HCT116 (cell line): ENCODE measurements at regions not wholly inside any gene's neighbourhood (a gene's known extent, or its start where the extent isn't known, plus 50 kb on each side); places are given as distances from the start of the nearest gene placed in this dataset.

Experiments used
- ATAC-seq: fragments of 200-7000 bp; cut with Tn5 transposase; 2 replicates; pipeline ENCODE4 v1.9.1; 2020; ENCODE audit warnings: mild to moderate bottlenecking, moderate library complexity
- BruUV-seq: library from RNA; stranded (reverse); fragments of 400-500 nt; replicated peaks from 2 replicates; lab custom pipeline; 2021; lab: Mats Ljungman, UMichigan
- CTCF ChIA-PET: fragments of 300-600 bp; sonication (Branson Sonifier 250); formaldehyde crosslinking; loops from one replicate; lab custom pipeline; 2021; ENCODE audit warnings: antibody characterized with exemption; lab: Charles Lee
- POLR2A ChIA-PET: fragments of 300-600, 350-600 bp; sonication (Branson Sonifier 250); formaldehyde crosslinking; loops from one replicate; lab custom pipeline; 2021; ENCODE audit warnings: antibody characterized with exemption; lab: Charles Lee
- RAD21 ChIA-PET, 2 experiments: fragments of 300-600 bp; sonication (Branson Sonifier 250); formaldehyde crosslinking; loops; one replicate each; lab custom pipeline; 2023; ENCODE audit warnings: low total read pairs in 2 of 2; ENCODE audit not compliant: uncharacterized antibody in 2 of 2, unreplicated experiment in 2 of 2, low non-redundant PET in 1 of 2; lab: Charles Lee
- DNase-seq: peaks from one replicate; pipeline ENCODE4 v3.0.0-alpha.2; 2010; ENCODE audit warnings: low read depth, low spot score
- H2AFZ ChIP-seq: fragments of 200-600 bp; shearing (Covaris generic), sonication (generic); 2 replicates; pipeline ENCODE4 v1.6.1; 2017; ENCODE audit warnings: low read depth, mixed run types, mixed read lengths, antibody characterized with exemption, low read length; ENCODE audit not compliant: poor library complexity, severe bottlenecking
- H3K27ac ChIP-seq: 2 replicates; pipeline ENCODE4 v1.5.1; 2012; ENCODE audit warnings: low read depth, low read length
- H3K27me3 ChIP-seq: fragments of 200-600 bp; sonication (generic); 2 replicates; pipeline ENCODE4 v1.6.1; 2016; ENCODE audit warnings: mixed run types, low read length, mixed read lengths; ENCODE audit not compliant: insufficient read depth
- H3K36me3 ChIP-seq, 2 experiments: fragments of 200-500 bp in 1 of 2; fragments of 200-600 bp in 1 of 2; sonication (Bioruptor generic) in 1 of 2; sonication (generic) in 1 of 2; 2 replicates each; pipeline versions ENCODE4 v1.5.1 to v1.6.1; 2014 to 2016; ENCODE audit warnings: low read length in 2 of 2, inconsistent platforms in 1 of 2, mixed read lengths in 1 of 2, mixed run types in 1 of 2; ENCODE audit not compliant: insufficient read depth in 2 of 2, control insufficient read depth in 1 of 2
- H3K4me1 ChIP-seq, 2 experiments: fragments of 200-600 bp in 1 of 2; sonication (generic) in 1 of 2; 2 replicates each; pipeline versions ENCODE4 v1.5.1 to v1.6.1; 2012 to 2017; ENCODE audit warnings: low read length in 2 of 2, inconsistent platforms in 1 of 2, mild to moderate bottlenecking in 1 of 2, mixed read lengths in 1 of 2, mixed run types in 1 of 2, moderate library complexity in 1 of 2; ENCODE audit not compliant: insufficient read depth in 2 of 2, control insufficient read depth in 1 of 2
- H3K4me2 ChIP-seq: fragments of 200-600 bp; sonication (generic); 2 replicates; pipeline ENCODE4 v1.6.1; 2017; ENCODE audit warnings: mixed run types, low read length, mixed read lengths
- H3K4me3 ChIP-seq, 2 experiments: fragments of 200-600 bp in 1 of 2; sonication (generic) in 1 of 2; replicated peaks in 1 of 2; 2 replicates each; pipeline ENCODE4 v1.5.1; 2011 to 2016; ENCODE audit warnings: low read length in 2 of 2, control low read depth in 1 of 2, low read depth in 1 of 2, mild to moderate bottlenecking in 1 of 2, mixed read lengths in 1 of 2, mixed run types in 1 of 2
- H3K79me2 ChIP-seq: fragments of 200-600 bp; sonication (generic); 2 replicates; pipeline ENCODE4 v1.6.1; 2017; ENCODE audit warnings: mild to moderate bottlenecking, mixed run types, low read length, moderate library complexity, mixed read lengths; ENCODE audit not compliant: insufficient read depth
- H3K9ac ChIP-seq: fragments of 200-600 bp; sonication (generic); 2 replicates; pipeline ENCODE4 v1.6.1; 2016; ENCODE audit warnings: low read length, mixed read lengths
- H3K9me2 ChIP-seq: fragments of 200-600 bp; sonication (generic), shearing (Covaris generic); 2 replicates; pipeline ENCODE4 v1.6.1; 2017; ENCODE audit warnings: mixed run types, mild to moderate bottlenecking, moderate library complexity; ENCODE audit not compliant: insufficient read depth
- H3K9me3 ChIP-seq, 2 experiments: fragments of 200-500 bp in 1 of 2; fragments of 200-600 bp in 1 of 2; sonication (Bioruptor generic) in 1 of 2; sonication (generic) in 1 of 2; 2 replicates each; pipeline ENCODE4 v1.6.1; 2014 to 2017; ENCODE audit warnings: low read length in 2 of 2, mixed read lengths in 2 of 2, inconsistent platforms in 1 of 2, low read depth in 1 of 2, mild to moderate bottlenecking in 1 of 2, mixed run types in 1 of 2, moderate library complexity in 1 of 2; ENCODE audit not compliant: control insufficient read depth in 1 of 2, insufficient read depth in 1 of 2
- H4K20me1 ChIP-seq: fragments of 200-600 bp; sonication (generic), shearing (Covaris generic); 2 replicates; pipeline ENCODE4 v1.6.1; 2017; ENCODE audit warnings: mixed run types, mild to moderate bottlenecking, moderate library complexity; ENCODE audit not compliant: insufficient read depth
- CBX3 ChIP-seq: IDR thresholded peaks from 2 replicates; pipeline ENCODE4 v1.6.1; 2012; ENCODE audit warnings: low read depth
- CEBPB ChIP-seq: IDR thresholded peaks from 2 replicates; pipeline ENCODE4 v1.6.1; 2012; ENCODE audit warnings: low read depth
- ELF1 ChIP-seq: IDR thresholded peaks from 2 replicates; pipeline ENCODE4 v1.6.1; 2012; ENCODE audit warnings: low read depth, borderline replicate concordance
- EZH2 ChIP-seq: fragments of 200-600 bp; sonication (generic); IDR thresholded peaks from 2 replicates; pipeline ENCODE4 v1.6.1; 2017; ENCODE audit warnings: antibody characterized with exemption, mixed run types
- FOSL1 ChIP-seq: IDR thresholded peaks from 2 replicates; pipeline ENCODE4 v1.6.1; 2012; ENCODE audit warnings: low read depth
- JUND ChIP-seq: IDR thresholded peaks from 2 replicates; pipeline ENCODE4 v1.6.1; 2012
- POLR2A ChIP-seq: IDR thresholded peaks from 2 replicates; pipeline ENCODE4 v1.7.0; 2011; ENCODE audit warnings: borderline replicate concordance; ENCODE audit not compliant: insufficient read depth, insufficient read length; ENCODE audit errors: extremely low read depth
- SP1 ChIP-seq: IDR thresholded peaks from 2 replicates; pipeline ENCODE4 v1.6.1; 2012; ENCODE audit warnings: low read depth
- SRF ChIP-seq: IDR thresholded peaks from 2 replicates; pipeline ENCODE4 v1.6.1; 2012; ENCODE audit warnings: low read depth
- ZNF274 ChIP-seq: fragments of 200-500 bp; sonication (Bioruptor generic); IDR thresholded peaks from 2 replicates; pipeline ENCODE4 v1.6.1; 2014; ENCODE audit warnings: mild to moderate bottlenecking, low read depth, low read length, inconsistent platforms
- intact Hi-C: fragments of 100-400 bp; cut with micrococcal nuclease; formaldehyde crosslinking; loops from 2 replicates; pipeline ENCODE4 v1.10.0; 2022
- TF ChIP-seq, protein P1 (sequence below): IDR thresholded peaks from 2 replicates; pipeline ENCODE4 v1.6.1; 2012; ENCODE audit warnings: low read depth
- TF ChIP-seq, protein P2 (sequence below): IDR thresholded peaks from 2 replicates; pipeline ENCODE4 v1.6.1; 2012
- TF ChIP-seq, protein P3 (sequence below): IDR thresholded peaks from 2 replicates; pipeline ENCODE4 v1.6.1; 2011; ENCODE audit warnings: mild to moderate bottlenecking, low read length, moderate library complexity; ENCODE audit not compliant: insufficient replicate concordance; ENCODE audit errors: extremely low read depth

DNA sequence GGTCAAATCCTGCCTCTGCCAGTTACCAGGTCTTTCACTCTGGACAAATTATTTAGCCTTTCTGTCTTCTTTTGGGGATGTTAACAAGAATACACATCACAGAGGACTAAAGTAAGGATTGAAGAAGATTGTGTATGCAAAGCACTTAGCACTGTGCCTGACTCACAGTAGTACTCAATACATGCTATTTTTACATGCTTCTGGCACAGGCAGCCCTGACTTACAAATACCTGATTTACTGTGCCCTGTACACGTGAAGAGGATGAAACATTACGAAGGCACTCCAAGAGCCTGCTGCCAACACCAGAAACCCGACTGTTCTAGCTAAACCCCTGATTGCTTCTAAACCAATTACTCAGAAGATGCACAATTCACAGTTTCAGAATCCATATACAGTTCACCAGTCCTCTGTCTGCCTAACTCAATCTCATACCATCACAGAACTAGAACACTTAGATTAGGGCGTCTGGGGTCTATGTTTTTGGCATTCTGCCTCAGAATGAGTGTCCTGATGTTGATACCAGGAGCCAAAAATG is 300.9 kb upstream of the DDI1 start:
- no TSS peak for BruUV-seq

More for the DNA sequence above, 300.9 kb upstream of the DDI1 start:
- H3K27ac ChIP-seq = no peak overlapping the region
- intact Hi-C loops = no loop called here
- no peak overlapping the region for H3K9ac ChIP-seq
- no peak overlapping the region for H3K4me3 ChIP-seq
- TF ChIP-seq JUND = no peak
- TF ChIP-seq, protein P1, sequence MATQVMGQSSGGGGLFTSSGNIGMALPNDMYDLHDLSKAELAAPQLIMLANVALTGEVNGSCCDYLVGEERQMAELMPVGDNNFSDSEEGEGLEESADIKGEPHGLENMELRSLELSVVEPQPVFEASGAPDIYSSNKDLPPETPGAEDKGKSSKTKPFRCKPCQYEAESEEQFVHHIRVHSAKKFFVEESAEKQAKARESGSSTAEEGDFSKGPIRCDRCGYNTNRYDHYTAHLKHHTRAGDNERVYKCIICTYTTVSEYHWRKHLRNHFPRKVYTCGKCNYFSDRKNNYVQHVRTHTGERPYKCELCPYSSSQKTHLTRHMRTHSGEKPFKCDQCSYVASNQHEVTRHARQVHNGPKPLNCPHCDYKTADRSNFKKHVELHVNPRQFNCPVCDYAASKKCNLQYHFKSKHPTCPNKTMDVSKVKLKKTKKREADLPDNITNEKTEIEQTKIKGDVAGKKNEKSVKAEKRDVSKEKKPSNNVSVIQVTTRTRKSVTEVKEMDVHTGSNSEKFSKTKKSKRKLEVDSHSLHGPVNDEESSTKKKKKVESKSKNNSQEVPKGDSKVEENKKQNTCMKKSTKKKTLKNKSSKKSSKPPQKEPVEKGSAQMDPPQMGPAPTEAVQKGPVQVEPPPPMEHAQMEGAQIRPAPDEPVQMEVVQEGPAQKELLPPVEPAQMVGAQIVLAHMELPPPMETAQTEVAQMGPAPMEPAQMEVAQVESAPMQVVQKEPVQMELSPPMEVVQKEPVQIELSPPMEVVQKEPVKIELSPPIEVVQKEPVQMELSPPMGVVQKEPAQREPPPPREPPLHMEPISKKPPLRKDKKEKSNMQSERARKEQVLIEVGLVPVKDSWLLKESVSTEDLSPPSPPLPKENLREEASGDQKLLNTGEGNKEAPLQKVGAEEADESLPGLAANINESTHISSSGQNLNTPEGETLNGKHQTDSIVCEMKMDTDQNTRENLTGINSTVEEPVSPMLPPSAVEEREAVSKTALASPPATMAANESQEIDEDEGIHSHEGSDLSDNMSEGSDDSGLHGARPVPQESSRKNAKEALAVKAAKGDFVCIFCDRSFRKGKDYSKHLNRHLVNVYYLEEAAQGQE = no peak
- no peak for TF ChIP-seq SRF
- no peak for TF ChIP-seq CEBPB
- TF ChIP-seq POLR2A = no peak
- no peak for TF ChIP-seq FOSL1
- TF ChIP-seq, protein P2, sequence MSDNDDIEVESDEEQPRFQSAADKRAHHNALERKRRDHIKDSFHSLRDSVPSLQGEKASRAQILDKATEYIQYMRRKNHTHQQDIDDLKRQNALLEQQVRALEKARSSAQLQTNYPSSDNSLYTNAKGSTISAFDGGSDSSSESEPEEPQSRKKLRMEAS = no peak
- TF ChIP-seq CBX3 = no peak
- no peak for TF ChIP-seq ZNF274
- TF ChIP-seq EZH2 = no peak
- TF ChIP-seq ELF1 = no peak
- TF ChIP-seq, protein P3, sequence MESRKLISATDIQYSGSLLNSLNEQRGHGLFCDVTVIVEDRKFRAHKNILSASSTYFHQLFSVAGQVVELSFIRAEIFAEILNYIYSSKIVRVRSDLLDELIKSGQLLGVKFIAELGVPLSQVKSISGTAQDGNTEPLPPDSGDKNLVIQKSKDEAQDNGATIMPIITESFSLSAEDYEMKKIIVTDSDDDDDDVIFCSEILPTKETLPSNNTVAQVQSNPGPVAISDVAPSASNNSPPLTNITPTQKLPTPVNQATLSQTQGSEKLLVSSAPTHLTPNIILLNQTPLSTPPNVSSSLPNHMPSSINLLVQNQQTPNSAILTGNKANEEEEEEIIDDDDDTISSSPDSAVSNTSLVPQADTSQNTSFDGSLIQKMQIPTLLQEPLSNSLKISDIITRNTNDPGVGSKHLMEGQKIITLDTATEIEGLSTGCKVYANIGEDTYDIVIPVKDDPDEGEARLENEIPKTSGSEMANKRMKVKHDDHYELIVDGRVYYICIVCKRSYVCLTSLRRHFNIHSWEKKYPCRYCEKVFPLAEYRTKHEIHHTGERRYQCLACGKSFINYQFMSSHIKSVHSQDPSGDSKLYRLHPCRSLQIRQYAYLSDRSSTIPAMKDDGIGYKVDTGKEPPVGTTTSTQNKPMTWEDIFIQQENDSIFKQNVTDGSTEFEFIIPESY = no peak
- no peak for TF ChIP-seq SP1
- TF ChIP-seq, all 23 proteins: peak for 0
- ChIA-PET RAD21 (no interaction called here), CTCF (no interaction called here), POLR2A (no interaction called here)
- no peak for ATAC-seq
- H3K9me2 ChIP-seq = no peaks in the 10 kb centered on the region
- DNase-seq = no peak
- H3K36me3 ChIP-seq = no peaks in the 10 kb centered on the region
- no peaks in the 10 kb centered on the region for H4K20me1 ChIP-seq
- H3K4me1 ChIP-seq = no peaks in the 10 kb centered on the region
- H3K79me2 ChIP-seq = no peaks in the 10 kb centered on the region
- H3K9me3 ChIP-seq = no peaks in the 10 kb centered on the region
- H3K4me2 ChIP-seq = no peak overlapping the region
- no peaks in the 10 kb centered on the region for H3K27me3 ChIP-seq
- H2AFZ ChIP-seq = no peak overlapping the region
